Mesothelial cell of epicardium (in vitro differentiated cells): ENCODE measurements at regions not wholly inside any gene's neighbourhood (a gene's known extent, or its start where the extent isn't known, plus 50 kb on each side); places are given as distances from the start of the nearest gene placed in this dataset.

ENCODE experiments used
- DNase-seq, 2 experiments: peaks; one replicate each; pipeline ENCODE4 v3.0.0; 2021; ENCODE audit warnings: low spot score in 2 of 2; ENCODE audit not compliant: unreplicated experiment in 2 of 2
- H3K27ac Mint-ChIP-seq: 2 replicates; pipeline ENCODE4 v1.8.0; 2021; ENCODE audit warnings: mixed read lengths
- H3K27me3 Mint-ChIP-seq: 2 replicates; pipeline ENCODE4 v1.8.0; 2021; ENCODE audit warnings: low read depth, mixed read lengths
- H3K36me3 Mint-ChIP-seq: 2 replicates; pipeline ENCODE4 v1.8.0; 2021; ENCODE audit warnings: mixed read lengths
- H3K4me1 Mint-ChIP-seq: 2 replicates; pipeline ENCODE4 v1.8.0; 2021; ENCODE audit warnings: mixed read lengths
- H3K4me3 Mint-ChIP-seq: 2 replicates; pipeline ENCODE4 v1.8.0; 2021; ENCODE audit warnings: mild to moderate bottlenecking, moderate library complexity, mixed read lengths
- H3K9me3 Mint-ChIP-seq: 2 replicates; pipeline ENCODE4 v1.8.0; 2021; ENCODE audit warnings: mixed read lengths
- CTCF ChIP-seq: fragments of 200-600 bp; sonication (generic); IDR thresholded peaks from one replicate; pipeline ENCODE4 v1.5.0; 2021; ENCODE audit warnings: antibody characterized with exemption; ENCODE audit not compliant: unreplicated experiment

- Mint-ChIP-seq H3K36me3 (no peaks in the 10 kb centered on the region), H3K4me1 (peaks cover 11% of the 10 kb centered on the region), H3K27ac (no peak overlapping the region), H3K4me3 (no peak overlapping the region), H3K27me3 (no peaks in the 10 kb centered on the region), H3K9me3 (no peaks in the 10 kb centered on the region)
- no peak for DNase-seq
- no peak for TF ChIP-seq CTCF
Measured at GRCh38 chr12:92331383-92331782, 185.7 kb upstream of the BTG1 start.

- no peak overlapping the region for H3K4me3 Mint-ChIP-seq
- no peak for TF ChIP-seq CTCF
- no peak for DNase-seq
- H3K27ac Mint-ChIP-seq: no peak overlapping the region
- no peaks in the 10 kb centered on the region for H3K36me3 Mint-ChIP-seq
- peaks cover 10% of the 10 kb centered on the region for H3K4me1 Mint-ChIP-seq
- H3K9me3 Mint-ChIP-seq: peaks cover 5% of the 10 kb centered on the region
- H3K27me3 Mint-ChIP-seq: no peaks in the 10 kb centered on the region
Measured at GRCh38 chr12:92330654-92331053, 185.0 kb upstream of the BTG1 start.

- no peaks in the 10 kb centered on the region for H3K4me1 Mint-ChIP-seq
- H3K4me3 Mint-ChIP-seq: no peak overlapping the region
- peaks cover 29% of the 10 kb centered on the region for H3K9me3 Mint-ChIP-seq
- peaks cover 7% of the 10 kb centered on the region for H3K36me3 Mint-ChIP-seq
- no peaks in the 10 kb centered on the region for H3K27me3 Mint-ChIP-seq
- H3K27ac Mint-ChIP-seq: no peak overlapping the region
- TF ChIP-seq CTCF: no peak
- no peak for DNase-seq
Measured at GRCh38 chr12:92326877-92327276, 181.2 kb upstream of the BTG1 start.

- Mint-ChIP-seq H3K4me3 (no peak overlapping the region), H3K27ac (no peak overlapping the region), H3K9me3 (peaks cover 48% of the 10 kb centered on the region), H3K4me1 (no peaks in the 10 kb centered on the region), H3K27me3 (no peaks in the 10 kb centered on the region), H3K36me3 (peaks cover 7% of the 10 kb centered on the region)
- no peak for TF ChIP-seq CTCF
- DNase-seq: no peak
Measured at GRCh38 chr12:92324849-92325500, 179.3 kb upstream of the BTG1 start.

- DNase-seq: no peak
- no peaks in the 10 kb centered on the region for H3K27me3 Mint-ChIP-seq
- peaks cover 4% of the 10 kb centered on the region for H3K36me3 Mint-ChIP-seq
- TF ChIP-seq CTCF: no peak
- no peak overlapping the region for H3K4me3 Mint-ChIP-seq
- no peaks in the 10 kb centered on the region for H3K9me3 Mint-ChIP-seq
- no peak overlapping the region for H3K27ac Mint-ChIP-seq
- no peaks in the 10 kb centered on the region for H3K4me1 Mint-ChIP-seq
Measured at GRCh38 chr12:92312463-92312964, 166.9 kb upstream of the BTG1 start.
